Pancreas (tissue), 10 donors: ENCODE measurements at regions not wholly inside any gene's neighbourhood (a gene's known extent, or its start where the extent isn't known, plus 50 kb on each side); places are given as distances from the start of the nearest gene placed in this dataset.
"Not testable (repeated sequence)": the region's sequence is repeated elsewhere in the genome, so short reads cannot be mapped to it uniquely, and the experiment has no call there.

Experiments used
- ATAC-seq, 4 donors: fragments of 200-7000 bp; cut with Tn5 transposase; one replicate each; pipeline versions ENCODE4 v1.8.0 to v1.9.1; 2020; ENCODE audit warnings: mild to moderate bottlenecking in 4 of 4, moderate library complexity in 4 of 4
- DNase-seq, 6 donors: peaks; one replicate each; pipeline ENCODE4 v3.0.0-alpha.2; 2020
- FAIRE-seq: peaks from 2 replicates; lab custom pipeline; 2012; peaks lifted over from hg19 to GRCh38; lab: Jason Lieb, UNC
- H3K27ac ChIP-seq, 4 donors: fragments of 200-600 bp; sonication (generic); 1 replicate in 3 of 4; 2 replicates in 1 of 4; pipeline versions ENCODE4 v1.5.0 to v1.8.0; 2020
- H3K27me3 ChIP-seq, 4 donors: fragments of 200-600 bp; one replicate each; pipeline ENCODE4 v1.8.0; 2021
- H3K36me3 ChIP-seq, 3 donors: fragments of 200-600 bp; sonication (generic) in 1 of 3; one replicate each; pipeline versions ENCODE4 v1.5.0 to v1.8.0; 2020 to 2021
- H3K4me1 ChIP-seq, 3 donors: fragments of 200-600 bp; one replicate each; pipeline ENCODE4 v1.8.0; 2021
- H3K4me3 ChIP-seq, 4 donors: fragments of 200-600 bp; sonication (generic) in 2 of 4; one replicate each; pipeline versions ENCODE4 v1.5.0 to v1.8.0; 2020 to 2021
- H3K9me3 ChIP-seq, 4 donors: fragments of 200-600 bp; one replicate each; pipeline ENCODE4 v1.8.0; 2021
- WGBS, 2 donors: extraction: QIAGEN DNeasy Blood & Tissue Kit; methylation state at CpG; one replicate each; pipeline ENCODE4 v1.1.7; 2013; 5-methylcytosine and 5-hydroxymethylcytosine counted together
- intact Hi-C, 3 donors: fragments of 100-400 bp; cut with DNase I; formaldehyde crosslinking; loops; one replicate each; pipeline versions ENCODE4 v1.11.1 to v1.14.2; 2022
- TF ChIP-seq, protein P1 (sequence below), 4 donors: fragments of 200-600 bp; sonication (generic) in 3 of 4; IDR thresholded peaks; one replicate each; pipeline versions ENCODE4 v1.5.0 to v1.8.0; 2021; ENCODE audit warnings: antibody characterized with exemption in 4 of 4
- donor health status: healthy with polysubstance abuse.
- donor health status: DM: no; HTN: no; CAD: no; lungs with moderate emphysema.
- donor health status: DM: no; HTN: no; CAD: no.
- donor health status: control.
- donor health status: control.
- donor health status: Bipolar disorder and iron deficiency.
- donor health status: DM: yes; HTN: yes; CAD: no.
- donor health status: DM: no; HTN: no; CAD: no.
- donor health status: DM: no; HTN: no; CAD: no.
- donor health status: DM: yes; HTN: yes; CAD: no.

DNA sequence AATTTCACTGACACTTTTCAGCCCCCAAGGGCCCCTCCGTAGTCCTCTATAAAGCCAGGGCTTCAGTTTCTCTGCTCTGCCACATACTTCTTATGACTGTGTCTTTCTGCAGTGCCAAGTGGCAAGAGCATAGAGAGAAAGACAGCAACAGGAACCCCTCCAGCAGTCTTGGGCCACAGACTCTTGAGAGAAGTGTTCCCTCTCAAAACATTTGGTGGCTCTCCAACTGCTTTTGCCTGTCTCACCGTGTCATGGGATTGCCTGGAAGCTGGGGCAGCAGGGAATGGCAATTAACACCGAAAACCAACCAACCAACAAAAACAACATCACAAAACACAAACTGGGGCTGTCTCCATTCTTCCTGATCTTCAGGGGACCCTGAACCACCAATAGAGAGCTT lies 73.8 kb upstream of the ELN start:
- DNase-seq (no peak), FAIRE-seq (no peak), ATAC-seq (no peak)
- Histone ChIP-seq H3K4me1 (no peaks in the 10 kb centered on the region), H3K27ac (no peak overlapping the region), H3K36me3 (no peaks in the 10 kb centered on the region), H3K4me3 (no peak overlapping the region), H3K27me3 (no peaks in the 10 kb centered on the region), H3K9me3 (no peaks in the 10 kb centered on the region)
- TF ChIP-seq, protein P1, sequence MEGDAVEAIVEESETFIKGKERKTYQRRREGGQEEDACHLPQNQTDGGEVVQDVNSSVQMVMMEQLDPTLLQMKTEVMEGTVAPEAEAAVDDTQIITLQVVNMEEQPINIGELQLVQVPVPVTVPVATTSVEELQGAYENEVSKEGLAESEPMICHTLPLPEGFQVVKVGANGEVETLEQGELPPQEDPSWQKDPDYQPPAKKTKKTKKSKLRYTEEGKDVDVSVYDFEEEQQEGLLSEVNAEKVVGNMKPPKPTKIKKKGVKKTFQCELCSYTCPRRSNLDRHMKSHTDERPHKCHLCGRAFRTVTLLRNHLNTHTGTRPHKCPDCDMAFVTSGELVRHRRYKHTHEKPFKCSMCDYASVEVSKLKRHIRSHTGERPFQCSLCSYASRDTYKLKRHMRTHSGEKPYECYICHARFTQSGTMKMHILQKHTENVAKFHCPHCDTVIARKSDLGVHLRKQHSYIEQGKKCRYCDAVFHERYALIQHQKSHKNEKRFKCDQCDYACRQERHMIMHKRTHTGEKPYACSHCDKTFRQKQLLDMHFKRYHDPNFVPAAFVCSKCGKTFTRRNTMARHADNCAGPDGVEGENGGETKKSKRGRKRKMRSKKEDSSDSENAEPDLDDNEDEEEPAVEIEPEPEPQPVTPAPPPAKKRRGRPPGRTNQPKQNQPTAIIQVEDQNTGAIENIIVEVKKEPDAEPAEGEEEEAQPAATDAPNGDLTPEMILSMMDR (IDR thresholded peaks at IDR 0.05), result no peak
- intact Hi-C loops, result no loop called here
- 80 to 84% methylated on average over 3 of the region's 3 CpGs for WGBS, 2 donors

DNA sequence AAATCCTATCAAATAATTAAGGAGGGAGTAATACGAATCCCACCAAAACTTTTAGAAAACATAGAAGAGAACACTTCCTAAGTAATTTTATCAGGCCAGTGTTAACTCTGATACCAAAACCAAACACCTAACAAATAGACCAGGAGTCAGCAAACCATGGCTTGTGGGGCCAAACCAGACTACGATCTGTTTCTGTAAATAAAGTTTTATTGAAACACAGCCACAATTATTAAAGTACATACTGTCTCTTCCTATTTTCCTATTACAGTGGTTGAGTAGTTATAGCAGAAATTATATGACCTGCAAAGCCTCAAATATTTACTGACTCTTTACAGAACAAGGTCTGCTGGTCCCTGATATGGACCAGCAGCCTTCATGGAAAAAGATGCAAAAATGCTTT lies 73.1 kb upstream of the ELN start:
- WGBS, 2 donors, result 90 to 92% methylated on average over 2 of the region's 2 CpGs
- Histone ChIP-seq H3K27ac (no peak overlapping the region), H3K9me3 (no peaks in the 10 kb centered on the region), H3K36me3 (no peaks in the 10 kb centered on the region), H3K4me3 (no peak overlapping the region), H3K27me3 (no peaks in the 10 kb centered on the region), H3K4me1 (no peaks in the 10 kb centered on the region)
- FAIRE-seq, result no peak
- no peak for DNase-seq
- no peak for ATAC-seq
- intact Hi-C loops, result no loop called here
- TF ChIP-seq, protein P1 (IDR thresholded peaks at IDR 0.05), result no peak

- no peak for DNase-seq
- peak in 1 of 4 donors; percentile 36 for ATAC-seq
- intact Hi-C loops, result no loop called here
- no peak for FAIRE-seq
- Histone ChIP-seq H3K27me3 (no peaks in the 10 kb centered on the region), H3K4me1 (no peaks in the 10 kb centered on the region), H3K36me3 (no peaks in the 10 kb centered on the region), H3K9me3 (no peaks in the 10 kb centered on the region), H3K27ac (no peak overlapping the region), H3K4me3 (no peak overlapping the region)
- WGBS, 2 donors, result 72 to 85% methylated on average over 3 of the region's 3 CpGs
- TF ChIP-seq, protein P1 (IDR thresholded peaks at IDR 0.05), result no peak
These were observed 67.4 kb upstream of the ELN start for GRCh38 chr7:73960548-73960947.

- DNase-seq, H3K27me3 ChIP-seq, ATAC-seq, intact Hi-C loops, H3K4me1 ChIP-seq, H3K27ac ChIP-seq, H3K36me3 ChIP-seq, H3K4me3 ChIP-seq, FAIRE-seq, H3K9me3 ChIP-seq: not testable (repeated sequence)
- WGBS, 2 donors, result 92 to 93% methylated on average over 9 of the region's 9 CpGs
These were observed 66.0 kb upstream of the ELN start for GRCh38 chr7:73961991-73962390.

DNA sequence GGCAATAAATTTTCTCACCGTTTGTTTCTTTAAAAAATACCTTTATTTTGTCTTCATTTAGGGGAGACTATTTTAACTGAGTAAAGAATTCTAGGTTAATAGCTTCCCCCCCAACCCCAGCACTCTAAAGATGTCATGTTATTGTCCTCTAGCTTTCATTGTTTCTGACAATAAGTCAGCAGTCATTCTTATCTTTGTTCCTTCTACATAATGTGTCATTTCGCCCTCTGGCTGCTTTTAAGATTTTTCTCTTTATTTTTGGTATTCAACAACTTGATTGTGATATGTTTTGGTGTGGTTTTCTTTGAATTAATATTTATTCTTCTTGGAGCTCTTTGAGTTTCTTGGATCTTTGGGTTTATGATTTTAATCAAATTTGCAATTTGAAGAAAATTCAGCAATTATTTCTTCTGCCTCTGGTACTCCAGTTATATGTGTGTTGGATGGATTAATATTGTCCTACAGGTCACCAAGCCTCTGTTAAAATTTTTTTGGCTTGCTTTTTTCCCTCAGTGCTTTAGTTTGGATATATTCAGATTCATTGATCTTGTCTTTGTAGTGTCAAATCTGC lies 64.6 kb upstream of the ELN start:
- no peaks in the 10 kb centered on the region for H3K4me1 ChIP-seq
- FAIRE-seq, result no peak
- H3K9me3 ChIP-seq, result no peaks in the 10 kb centered on the region
- intact Hi-C loops, result no loop called here
- H3K4me3 ChIP-seq, result no peak overlapping the region
- WGBS, 2 donors, result 71 to 84% methylated on average over 2 of the region's 2 CpGs
- ATAC-seq, result no peak
- TF ChIP-seq, protein P1 (IDR thresholded peaks at IDR 0.05), result no peak
- no peak for DNase-seq
- no peaks in the 10 kb centered on the region for H3K36me3 ChIP-seq
- no peaks in the 10 kb centered on the region for H3K27me3 ChIP-seq
- no peak overlapping the region for H3K27ac ChIP-seq
